B cell (primary cell): ENCODE measurements at regions not wholly inside any gene's neighbourhood (a gene's known extent, or its start where the extent isn't known, plus 50 kb on each side); places are given as distances from the start of the nearest gene placed in this dataset.

ENCODE experiments used
- ATAC-seq: fragments of 200-7000 bp; cut with Tn5 transposase; one replicate; pipeline ENCODE4 v1.10.0; 2021; ENCODE audit warnings: low read depth, mild to moderate bottlenecking, moderate number of reproducible peaks, moderate library complexity
- CTCF ChIA-PET: fragments of 350-600 bp; sonication (Branson Sonifier 250); formaldehyde crosslinking; loops from one replicate; lab custom pipeline; 2021; ENCODE audit warnings: antibody characterized with exemption, inconsistent platforms; lab: Charles Lee
- POLR2A ChIA-PET: fragments of 350-600 bp; sonication (Branson Sonifier 250); formaldehyde crosslinking; loops from one replicate; lab custom pipeline; 2021; ENCODE audit warnings: antibody characterized with exemption; lab: Charles Lee
- DNase-seq: peaks from one replicate; pipeline ENCODE4 v3.0.0; 2013
- H2AFZ ChIP-seq: 2 replicates; pipeline ENCODE4 v1.6.1; 2012; ENCODE audit warnings: mild to moderate bottlenecking, low read depth, low read length; ENCODE audit not compliant: insufficient read depth, poor library complexity, severe bottlenecking
- H3K27ac ChIP-seq, 2 donors: 1 replicate in 1 of 2; 2 replicates in 1 of 2; pipeline ENCODE4 v1.5.1; 2012 to 2013; ENCODE audit warnings: low read length in 2 of 2, mild to moderate bottlenecking in 2 of 2, moderate library complexity in 1 of 2
- H3K27me3 ChIP-seq, 4 experiments: fragments of 200-600 bp in 1 of 4; sonication (generic) in 1 of 4; replicated peaks in 1 of 4; 1 replicate in 2 of 4; 2 replicates in 2 of 4; pipeline versions ENCODE4 v1.6.1 to v1.7.0; 2013 to 2016; ENCODE audit warnings: low read length in 3 of 4, mild to moderate bottlenecking in 2 of 4, mixed read lengths in 1 of 4, moderate library complexity in 1 of 4; ENCODE audit not compliant: insufficient read depth in 4 of 4, control insufficient read depth in 3 of 4; ENCODE audit errors: control extremely low read depth in 1 of 4
- H3K36me3 ChIP-seq, 2 experiments: replicated peaks in 1 of 2; 1 replicate in 1 of 2; 2 replicates in 1 of 2; pipeline versions ENCODE4 v1.6.1 to v1.7.1; 2013; ENCODE audit warnings: low read length in 1 of 2; ENCODE audit not compliant: insufficient read depth in 2 of 2, control insufficient read depth in 1 of 2; ENCODE audit errors: control extremely low read depth in 1 of 2, extremely low read depth in 1 of 2
- H3K4me1 ChIP-seq, 2 donors: fragments of 200-600 bp in 1 of 2; sonication (generic) in 1 of 2; 1 replicate in 1 of 2; 2 replicates in 1 of 2; pipeline versions ENCODE4 v1.5.1 to v1.6.1; 2013 to 2017; ENCODE audit warnings: low read length in 2 of 2; ENCODE audit not compliant: control insufficient read depth in 2 of 2, insufficient read depth in 2 of 2
- H3K4me2 ChIP-seq: replicated peaks from 2 replicates; pipeline ENCODE3; 2012; ENCODE audit warnings: mild to moderate bottlenecking, low read depth, low read length; ENCODE audit not compliant: poor library complexity, severe bottlenecking
- H3K4me3 ChIP-seq, 5 experiments: fragments of 200-600 bp in 1 of 5; sonication (generic) in 1 of 5; 1 replicate in 3 of 5; 2 replicates in 2 of 5; pipeline versions ENCODE4 v1.5.1 to v1.7.0; 2011 to 2016; ENCODE audit warnings: low read length in 4 of 5, mild to moderate bottlenecking in 4 of 5, low read depth in 2 of 5, control low read depth in 1 of 5, moderate library complexity in 1 of 5; ENCODE audit not compliant: insufficient read depth in 1 of 5; ENCODE audit errors: control extremely low read depth in 1 of 5, extremely low read depth in 1 of 5
- H3K79me2 ChIP-seq: fragments of 200-600 bp; sonication (generic); one replicate; pipeline ENCODE4 v1.6.0; 2016; ENCODE audit warnings: low read length; ENCODE audit not compliant: control insufficient read depth, insufficient read depth
- H3K9ac ChIP-seq: fragments of 200-600 bp; sonication (generic); 2 replicates; pipeline ENCODE4 v1.6.1; 2017; ENCODE audit warnings: mild to moderate bottlenecking, low read length, moderate library complexity
- H3K9me3 ChIP-seq, 3 donors: one replicate each; pipeline versions ENCODE4 v1.6.1 to v1.7.1; 2013; ENCODE audit warnings: low read length in 2 of 3; ENCODE audit not compliant: control insufficient read depth in 2 of 3, insufficient read depth in 1 of 3; ENCODE audit errors: control extremely low read depth in 1 of 3
- H4K20me1 ChIP-seq: 2 replicates; pipeline ENCODE4 v1.6.0; 2012; ENCODE audit warnings: mild to moderate bottlenecking, low read length; ENCODE audit not compliant: insufficient read depth, control insufficient read depth, poor library complexity, severe bottlenecking
- H3K27ac Mint-ChIP-seq: one replicate; pipeline ENCODE4 v1.8.0; 2021; ENCODE audit warnings: mixed read lengths
- H3K27me3 Mint-ChIP-seq: one replicate; pipeline ENCODE4 v1.8.0; 2021; ENCODE audit warnings: mixed read lengths
- H3K4me1 Mint-ChIP-seq: one replicate; pipeline ENCODE4 v1.8.0; 2021; ENCODE audit warnings: mixed read lengths
- H3K4me3 Mint-ChIP-seq: one replicate; pipeline ENCODE4 v1.8.0; 2021; ENCODE audit warnings: mixed read lengths
- H3K9me3 Mint-ChIP-seq: one replicate; pipeline ENCODE4 v1.8.0; 2022; ENCODE audit warnings: mixed read lengths; ENCODE audit not compliant: insufficient read depth
- CTCF ChIP-seq: fragments of 200-600 bp; IDR thresholded peaks from one replicate; pipeline ENCODE4 v1.8.0; 2022; ENCODE audit warnings: antibody characterized with exemption, mild to moderate bottlenecking
- EZH2 ChIP-seq: IDR thresholded peaks from 2 replicates; pipeline ENCODE4 v1.6.1; 2012; ENCODE audit warnings: borderline replicate concordance, low read depth, mild to moderate bottlenecking, moderate library complexity, low read length; ENCODE audit not compliant: insufficient read depth, poor library complexity, severe bottlenecking
- WGBS: methylation state at CpG from one replicate; pipeline ENCODE4 v1.1.5; 2013; ENCODE audit warnings: missing lambda C conversion rate; ENCODE audit not compliant: insufficient coverage; 5-methylcytosine and 5-hydroxymethylcytosine counted together
- intact Hi-C: fragments of 100-400 bp; cut with micrococcal nuclease; formaldehyde crosslinking; loops from one replicate; pipeline ENCODE4 v1.10.0; 2022

GRCh38 chr17:14417336-14417735 is 116.5 kb downstream of the HS3ST3B1 start:
- intact Hi-C loops, result no loop called here
- ChIA-PET CTCF (interaction anchor here (1.1 kb wide), 1 partner anchor 11 kb away, joined by 5 read pairs; no protein-coding TSS in a partner anchor), POLR2A (no interaction called here)
- Histone ChIP-seq H3K9ac (no peak overlapping the region), H3K79me2 (no peaks in the 10 kb centered on the region), H3K9me3 (peaks cover 4 to 13% (median 4%) of the 10 kb centered on the region in 3 donors), H3K27me3 (no peaks in the 10 kb centered on the region), H3K4me3 (no peak overlapping the region), H3K4me1 (no peaks in the 10 kb centered on the region), H4K20me1 (no peaks in the 10 kb centered on the region), H3K36me3 (no peaks in the 10 kb centered on the region), H3K4me2 (no peak overlapping the region), H3K27ac (no peak overlapping the region), H2AFZ (no peak overlapping the region)
- WGBS, result no CpG with 5 or more reads among the region's 1 CpG
- Mint-ChIP-seq H3K9me3 (peaks cover 2% of the 10 kb centered on the region), H3K27ac (no peak overlapping the region), H3K27me3 (no peaks in the 10 kb centered on the region), H3K4me1 (no peaks in the 10 kb centered on the region), H3K4me3 (no peak overlapping the region)
- no peak for DNase-seq
- no peak for TF ChIP-seq EZH2
- no peak for TF ChIP-seq CTCF
- ATAC-seq, result no peak

GRCh38 chr17:14409292-14409691 is 108.4 kb downstream of the HS3ST3B1 start:
- H4K20me1 ChIP-seq, result no peaks in the 10 kb centered on the region
- Mint-ChIP-seq H3K27me3 (peaks cover 3% of the 10 kb centered on the region), H3K27ac (no peak overlapping the region), H3K4me1 (peaks cover under 1% of the 10 kb centered on the region), H3K4me3 (no peak overlapping the region), H3K9me3 (no peaks in the 10 kb centered on the region)
- no peaks in the 10 kb centered on the region for H3K79me2 ChIP-seq
- no peak overlapping the region for H2AFZ ChIP-seq
- TF ChIP-seq EZH2, result no peak
- no peak for TF ChIP-seq CTCF
- WGBS, result 80% methylated on average over 1 of the region's 1 CpG
- H3K27me3 ChIP-seq, result no peaks in the 10 kb centered on the region
- H3K9me3 ChIP-seq, result no peaks in the 10 kb centered on the region
- H3K27ac ChIP-seq, result no peak overlapping the region
- intact Hi-C loops, result no loop called here
- no peak overlapping the region for H3K9ac ChIP-seq
- no peak for DNase-seq
- H3K36me3 ChIP-seq, result no peaks in the 10 kb centered on the region
- H3K4me3 ChIP-seq, result no peak overlapping the region
- H3K4me1 ChIP-seq, result no peaks in the 10 kb centered on the region
- ATAC-seq, result no peak
- ChIA-PET POLR2A (no interaction called here), CTCF (no interaction called here)
- no peak overlapping the region for H3K4me2 ChIP-seq
